Effector memory CD4-positive, alpha-beta T cell (primary cell): ENCODE measurements at regions not wholly inside any gene's neighbourhood (a gene's known extent, or its start where the extent isn't known, plus 50 kb on each side); places are given as distances from the start of the nearest gene placed in this dataset.
"Not testable (repeated sequence)": the region's sequence is repeated elsewhere in the genome, so short reads cannot be mapped to it uniquely, and the experiment has no call there.

Experiments used
- DNase-seq, 3 donors: peaks; one replicate each; pipeline ENCODE4 v3.0.0-alpha.2; 2020
- H3K27ac ChIP-seq: 2 replicates; pipeline ENCODE4 v1.7.0; 2013; ENCODE audit warnings: mild to moderate bottlenecking, low read length, moderate library complexity; ENCODE audit not compliant: insufficient read depth, poor library complexity, severe bottlenecking
- H3K27me3 ChIP-seq: replicated peaks from 2 replicates; pipeline ENCODE4 v1.7.0; 2013; ENCODE audit warnings: mild to moderate bottlenecking, low read length; ENCODE audit not compliant: insufficient read depth, control insufficient read depth, poor library complexity, severe bottlenecking
- H3K36me3 ChIP-seq: 2 replicates; pipeline ENCODE4 v1.7.0; 2013; ENCODE audit warnings: mild to moderate bottlenecking, low read length, moderate library complexity; ENCODE audit not compliant: control insufficient read depth, insufficient read depth
- H3K4me1 ChIP-seq: 2 replicates; pipeline ENCODE4 v1.7.0; 2013; ENCODE audit warnings: low read length, mild to moderate bottlenecking; ENCODE audit not compliant: control insufficient read depth, insufficient read depth, poor library complexity, severe bottlenecking
- H3K4me3 ChIP-seq: 2 replicates; pipeline ENCODE4 v1.7.0; 2013; ENCODE audit warnings: low read length, low read depth, mild to moderate bottlenecking; ENCODE audit not compliant: insufficient read depth, poor library complexity, severe bottlenecking
- H3K9me3 ChIP-seq: 2 replicates; pipeline ENCODE4 v1.7.0; 2013; ENCODE audit warnings: mild to moderate bottlenecking, low read length, moderate library complexity; ENCODE audit not compliant: control insufficient read depth

DNA sequence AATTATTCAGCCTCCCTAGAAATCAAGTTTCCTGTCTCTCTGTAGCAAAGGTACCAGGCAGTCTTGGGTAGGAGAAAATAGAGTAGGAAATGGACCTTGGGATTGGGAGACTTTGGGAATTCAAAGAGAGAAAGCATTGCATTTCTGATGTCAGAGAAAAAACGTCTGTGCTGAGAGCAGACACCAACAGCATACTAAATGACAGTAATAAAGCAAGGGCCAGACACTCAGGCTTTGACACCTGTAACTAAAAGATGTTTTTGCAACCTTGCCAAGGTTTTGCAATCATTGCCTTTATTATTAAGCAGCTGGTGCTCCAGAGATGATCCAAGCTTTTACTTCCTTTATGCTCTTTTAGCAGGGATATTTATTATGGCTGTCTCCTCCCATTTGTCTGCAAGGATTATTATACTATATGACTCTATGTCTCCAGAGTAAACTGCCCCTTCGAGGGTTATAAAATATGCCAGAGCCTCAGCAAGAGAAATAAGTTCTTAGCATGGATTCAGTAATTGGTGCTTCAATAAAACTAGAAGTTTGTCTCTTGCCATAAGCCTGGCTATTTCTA, 85.2 kb upstream of the GRAMD1B start:
- DNase-seq = no peak
- Histone ChIP-seq H3K27ac (no peak overlapping the region), H3K9me3 (no peaks in the 10 kb centered on the region), H3K27me3 (no peaks in the 10 kb centered on the region), H3K4me1 (no peaks in the 10 kb centered on the region), H3K36me3 (no peaks in the 10 kb centered on the region), H3K4me3 (no peak overlapping the region)

DNA sequence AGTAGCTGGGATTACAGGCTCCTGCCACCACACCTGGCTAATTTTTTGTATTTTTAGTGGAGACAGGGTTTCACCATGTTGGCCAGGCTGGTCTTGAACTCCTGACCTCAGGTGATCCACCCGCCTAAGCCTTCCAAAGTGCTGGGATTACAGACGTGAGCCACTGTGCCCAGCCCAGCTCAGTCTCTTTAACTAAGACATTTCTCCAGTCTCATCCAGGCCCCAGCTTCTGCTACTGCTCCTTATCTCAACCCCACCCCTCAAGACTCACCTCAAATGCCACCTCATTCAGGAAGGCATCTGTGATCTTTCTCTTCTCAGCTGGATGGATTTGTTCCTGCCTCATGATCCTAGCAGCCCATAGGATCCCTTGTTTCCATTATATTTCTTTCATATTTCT, 85.9 kb upstream of the GRAMD1B start:
- not testable (repeated sequence) for H3K27ac ChIP-seq, H3K4me1 ChIP-seq, H3K9me3 ChIP-seq, H3K27me3 ChIP-seq, DNase-seq, H3K36me3 ChIP-seq, H3K4me3 ChIP-seq

DNA sequence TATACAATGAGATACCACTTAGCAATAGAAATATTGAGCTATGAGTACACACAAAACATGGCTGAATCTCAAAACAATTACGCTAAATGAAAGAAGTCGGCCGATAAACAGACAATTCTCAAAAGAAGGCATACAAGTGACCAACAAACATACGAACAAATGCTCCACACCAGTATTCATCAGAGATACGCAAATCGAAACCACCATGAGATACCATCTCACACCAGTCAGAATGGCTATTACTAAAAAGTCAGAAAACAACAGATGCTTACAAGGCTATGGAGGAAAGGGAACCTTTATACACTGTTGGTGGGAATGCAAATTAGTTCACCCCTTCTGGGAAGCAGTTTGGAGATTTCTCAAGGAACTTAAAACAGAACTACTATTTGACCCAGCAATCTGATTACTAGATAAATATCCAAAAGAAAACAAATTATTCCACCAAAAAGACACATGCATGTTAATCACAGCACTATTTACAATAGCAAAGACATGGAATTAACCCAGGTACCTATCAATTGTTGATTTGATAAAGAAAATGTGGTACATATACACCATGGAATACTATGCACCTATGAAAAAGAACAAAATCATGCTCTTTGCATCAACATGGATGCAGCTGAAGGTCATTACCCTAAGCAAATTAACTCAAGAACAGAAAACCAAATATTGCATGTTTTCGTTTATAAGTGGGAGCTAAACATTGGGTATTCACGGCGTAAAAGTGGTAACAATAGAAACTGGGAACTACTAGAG, 90.9 kb upstream of the GRAMD1B start:
- no peaks in the 10 kb centered on the region for H3K36me3 ChIP-seq
- DNase-seq = no peak
- H3K4me1 ChIP-seq = no peaks in the 10 kb centered on the region
- H3K9me3 ChIP-seq = no peaks in the 10 kb centered on the region
- H3K4me3 ChIP-seq = no peak overlapping the region
- no peak overlapping the region for H3K27ac ChIP-seq
- H3K27me3 ChIP-seq = no peaks in the 10 kb centered on the region

DNA sequence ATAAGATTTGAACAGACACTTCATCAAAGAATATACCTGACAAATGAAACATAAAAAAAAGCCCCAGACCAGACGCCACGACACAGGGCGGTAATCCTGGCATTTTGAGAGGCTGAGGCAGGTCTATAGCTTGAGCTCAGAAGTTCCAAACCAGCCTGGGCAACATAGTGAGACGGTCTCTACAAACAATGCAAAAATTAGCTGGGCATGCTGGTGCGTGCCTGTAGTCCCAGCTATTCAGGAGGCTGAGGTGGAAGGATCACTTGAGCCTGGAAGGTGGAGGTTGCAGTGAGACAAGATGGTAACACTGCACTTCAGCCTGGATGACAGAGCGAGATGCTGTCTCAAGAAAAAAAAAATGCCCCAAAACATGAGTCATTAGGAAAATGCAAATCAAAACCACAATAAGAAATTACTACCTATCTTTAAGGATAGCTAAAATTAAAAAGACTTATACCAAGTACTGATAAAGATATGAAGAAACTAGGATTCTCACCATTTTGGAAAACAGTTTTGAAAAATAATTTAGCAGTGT, 91.7 kb upstream of the GRAMD1B start:
- Histone ChIP-seq H3K27me3 (no peaks in the 10 kb centered on the region), H3K27ac (no peak overlapping the region), H3K4me3 (no peak overlapping the region), H3K9me3 (no peaks in the 10 kb centered on the region), H3K36me3 (no peaks in the 10 kb centered on the region), H3K4me1 (no peaks in the 10 kb centered on the region)
- no peak for DNase-seq

DNA sequence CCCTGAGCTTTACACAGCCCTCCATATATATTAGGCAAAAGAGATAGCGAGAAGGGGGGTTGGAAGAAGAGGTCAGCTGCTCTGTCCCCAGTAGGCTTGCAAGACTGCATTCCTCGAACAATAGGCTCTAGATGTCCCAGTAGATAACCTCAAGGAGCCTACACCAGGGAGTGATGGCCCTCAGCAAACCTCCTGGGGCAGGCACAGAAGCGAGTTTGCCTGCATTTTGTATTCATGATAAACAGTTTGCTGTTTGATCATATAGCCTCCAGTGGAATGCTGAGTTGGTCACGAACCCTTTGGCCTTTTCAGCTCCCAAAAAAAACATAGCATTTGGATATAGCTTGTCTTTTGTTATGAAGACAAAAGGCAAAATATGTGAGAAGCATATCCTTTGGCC, 95.1 kb upstream of the GRAMD1B start:
- H3K27ac ChIP-seq = no peak overlapping the region
- no peak for DNase-seq
- H3K36me3 ChIP-seq = no peaks in the 10 kb centered on the region
- no peaks in the 10 kb centered on the region for H3K9me3 ChIP-seq
- no peaks in the 10 kb centered on the region for H3K27me3 ChIP-seq
- no peak overlapping the region for H3K4me3 ChIP-seq
- H3K4me1 ChIP-seq = no peaks in the 10 kb centered on the region

DNA sequence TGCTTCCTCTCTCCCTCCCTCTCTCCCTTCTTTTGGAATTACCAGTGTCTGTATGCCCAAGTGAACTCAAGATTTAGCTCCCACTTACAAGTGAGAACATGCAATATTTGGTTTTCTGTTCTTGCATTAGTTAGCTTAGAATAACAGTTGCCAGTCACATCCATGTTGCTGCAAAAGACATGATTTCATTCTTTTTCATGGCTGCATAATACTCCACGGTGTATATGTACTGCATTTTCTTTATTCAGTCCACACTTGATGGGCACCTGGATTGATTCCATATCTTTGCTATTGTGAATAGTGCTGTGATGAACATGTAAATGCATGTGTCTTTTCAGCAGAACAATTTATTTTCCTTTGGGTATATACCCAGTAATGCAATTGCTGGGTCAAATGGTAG, 97.5 kb upstream of the GRAMD1B start:
- not testable (repeated sequence) for H3K27me3 ChIP-seq, H3K9me3 ChIP-seq, H3K36me3 ChIP-seq, DNase-seq, H3K27ac ChIP-seq, H3K4me3 ChIP-seq, H3K4me1 ChIP-seq

DNA sequence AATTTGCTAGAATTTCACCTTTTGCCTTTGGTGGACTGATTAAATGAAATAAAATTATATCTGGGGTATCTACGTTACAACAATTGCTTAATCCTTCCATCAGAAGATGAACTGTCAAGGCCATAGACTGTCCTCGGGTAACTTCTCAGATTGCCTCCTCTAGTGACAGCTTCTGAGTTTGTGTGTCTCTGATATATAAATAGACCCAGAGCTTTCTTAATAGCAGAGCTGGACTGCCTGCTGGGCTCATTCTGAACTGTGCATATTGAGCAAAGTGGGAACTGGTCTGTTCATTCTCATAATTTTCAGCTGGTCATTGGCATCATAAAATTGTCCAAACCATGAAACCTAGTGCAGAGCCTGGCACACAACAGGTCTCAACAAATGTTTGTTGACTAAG, 99.1 kb upstream of the GRAMD1B start:
- Histone ChIP-seq H3K9me3 (no peaks in the 10 kb centered on the region), H3K27ac (no peak overlapping the region), H3K4me3 (no peak overlapping the region), H3K36me3 (no peaks in the 10 kb centered on the region), H3K27me3 (no peaks in the 10 kb centered on the region), H3K4me1 (no peaks in the 10 kb centered on the region)
- DNase-seq = no peak

DNA sequence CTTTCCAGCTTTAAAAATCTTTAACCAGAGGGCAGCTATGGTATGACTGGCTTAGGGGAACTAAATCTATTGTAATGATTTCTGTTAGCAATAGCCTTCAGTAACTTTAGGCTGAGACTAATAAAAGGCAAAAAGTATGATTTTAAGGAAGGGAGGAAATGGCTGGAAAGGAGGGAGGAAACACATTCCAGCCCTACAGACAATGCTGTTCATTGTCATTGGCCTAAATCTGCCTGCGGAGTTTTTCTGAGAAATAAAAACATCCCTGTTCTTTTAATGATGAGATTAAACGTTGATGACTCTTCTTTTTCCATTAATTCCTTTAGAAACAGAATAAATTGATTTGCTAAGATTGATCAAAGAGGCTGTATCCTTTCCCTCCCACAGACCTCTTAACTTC, 99.6 kb upstream of the GRAMD1B start:
- Histone ChIP-seq H3K27me3 (no peaks in the 10 kb centered on the region), H3K9me3 (no peaks in the 10 kb centered on the region), H3K4me1 (no peaks in the 10 kb centered on the region), H3K27ac (no peak overlapping the region), H3K36me3 (no peaks in the 10 kb centered on the region), H3K4me3 (no peak overlapping the region)
- no peak for DNase-seq

DNA sequence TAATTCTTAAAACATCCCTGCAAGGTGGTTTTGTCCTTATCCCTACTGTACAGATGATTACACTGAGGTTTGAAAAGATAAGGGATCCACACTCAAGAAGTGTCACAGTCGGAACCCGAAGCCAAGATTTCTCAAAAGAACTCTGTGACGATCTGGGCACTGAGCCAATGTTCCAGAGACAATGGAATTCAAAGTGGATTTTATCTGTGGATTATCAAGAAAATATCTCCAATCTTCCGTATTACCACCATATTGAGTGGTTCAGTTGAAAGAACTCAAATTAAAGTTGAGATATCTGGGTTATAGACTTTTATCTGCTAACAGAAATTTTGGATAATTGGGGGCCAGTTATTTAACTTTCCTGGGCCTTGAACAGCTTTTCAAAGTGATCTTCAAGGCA, 100.0 kb upstream of the GRAMD1B start:
- no peaks in the 10 kb centered on the region for H3K36me3 ChIP-seq
- no peak overlapping the region for H3K27ac ChIP-seq
- H3K9me3 ChIP-seq = no peaks in the 10 kb centered on the region
- no peaks in the 10 kb centered on the region for H3K27me3 ChIP-seq
- no peak overlapping the region for H3K4me3 ChIP-seq
- no peaks in the 10 kb centered on the region for H3K4me1 ChIP-seq
- DNase-seq = no peak

DNA sequence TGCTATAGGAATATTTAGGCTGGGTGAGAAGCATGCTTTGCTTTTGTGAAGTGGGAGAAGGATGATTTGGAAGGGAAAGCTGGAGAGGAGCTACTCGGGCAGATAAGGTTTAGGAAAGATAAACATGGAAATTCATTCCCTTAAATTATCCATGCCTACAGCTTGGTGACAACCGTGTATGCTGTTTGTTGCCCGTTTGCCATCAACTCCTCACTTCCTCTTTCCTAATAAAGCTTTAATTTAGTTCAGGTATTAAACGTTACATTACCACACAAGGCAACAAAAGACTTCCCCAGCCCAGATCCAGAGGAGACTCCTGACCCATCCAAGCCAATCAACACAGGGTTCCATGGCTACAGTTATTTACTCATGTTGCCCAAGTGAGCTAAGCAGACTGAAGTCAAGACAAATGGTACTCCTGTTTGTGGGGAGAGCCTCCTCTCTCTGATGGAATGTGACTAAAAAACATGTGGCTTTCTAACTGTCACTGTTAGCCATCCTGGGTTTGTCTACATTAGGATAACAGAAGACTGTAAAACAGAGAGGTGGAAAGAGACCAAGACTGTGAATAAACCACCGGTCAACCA, 101.7 kb upstream of the GRAMD1B start:
- DNase-seq = no peak
- H3K27me3 ChIP-seq = no peaks in the 10 kb centered on the region
- H3K27ac ChIP-seq = no peak overlapping the region
- no peaks in the 10 kb centered on the region for H3K36me3 ChIP-seq
- H3K4me1 ChIP-seq = no peaks in the 10 kb centered on the region
- H3K4me3 ChIP-seq = no peak overlapping the region
- no peaks in the 10 kb centered on the region for H3K9me3 ChIP-seq
